Nephron progenitor cell (in vitro differentiated cells): ENCODE measurements at regions not wholly inside any gene's neighbourhood (a gene's known extent, or its start where the extent isn't known, plus 50 kb on each side); places are given as distances from the start of the nearest gene placed in this dataset.

Experiments
- DNase-seq: peaks from one replicate; pipeline ENCODE4 v3.0.0; 2021
- H3K27ac Mint-ChIP-seq: 2 replicates; pipeline ENCODE4 v1.8.0; 2021; ENCODE audit warnings: mild to moderate bottlenecking, moderate library complexity, mixed read lengths
- H3K27me3 Mint-ChIP-seq: 2 replicates; pipeline ENCODE4 v1.8.0; 2021; ENCODE audit warnings: mild to moderate bottlenecking, low read depth, mixed read lengths; ENCODE audit not compliant: poor library complexity
- H3K36me3 Mint-ChIP-seq: 2 replicates; pipeline ENCODE4 v1.8.0; 2021; ENCODE audit warnings: low read depth, mixed read lengths
- H3K4me1 Mint-ChIP-seq: 2 replicates; pipeline ENCODE4 v1.8.0; 2021; ENCODE audit warnings: mixed read lengths
- H3K4me3 Mint-ChIP-seq: 2 replicates; pipeline ENCODE4 v1.8.0; 2021; ENCODE audit warnings: mild to moderate bottlenecking, moderate library complexity, mixed read lengths
- H3K9me3 Mint-ChIP-seq: 2 replicates; pipeline ENCODE4 v1.8.0; 2021; ENCODE audit warnings: mild to moderate bottlenecking, moderate library complexity, mixed read lengths
- TF ChIP-seq, protein P1 (sequence below): fragments of 200-600 bp; sonication (generic); IDR thresholded peaks from 2 replicates; pipeline ENCODE4 v1.5.0; 2021; ENCODE audit warnings: antibody characterized with exemption

DNA sequence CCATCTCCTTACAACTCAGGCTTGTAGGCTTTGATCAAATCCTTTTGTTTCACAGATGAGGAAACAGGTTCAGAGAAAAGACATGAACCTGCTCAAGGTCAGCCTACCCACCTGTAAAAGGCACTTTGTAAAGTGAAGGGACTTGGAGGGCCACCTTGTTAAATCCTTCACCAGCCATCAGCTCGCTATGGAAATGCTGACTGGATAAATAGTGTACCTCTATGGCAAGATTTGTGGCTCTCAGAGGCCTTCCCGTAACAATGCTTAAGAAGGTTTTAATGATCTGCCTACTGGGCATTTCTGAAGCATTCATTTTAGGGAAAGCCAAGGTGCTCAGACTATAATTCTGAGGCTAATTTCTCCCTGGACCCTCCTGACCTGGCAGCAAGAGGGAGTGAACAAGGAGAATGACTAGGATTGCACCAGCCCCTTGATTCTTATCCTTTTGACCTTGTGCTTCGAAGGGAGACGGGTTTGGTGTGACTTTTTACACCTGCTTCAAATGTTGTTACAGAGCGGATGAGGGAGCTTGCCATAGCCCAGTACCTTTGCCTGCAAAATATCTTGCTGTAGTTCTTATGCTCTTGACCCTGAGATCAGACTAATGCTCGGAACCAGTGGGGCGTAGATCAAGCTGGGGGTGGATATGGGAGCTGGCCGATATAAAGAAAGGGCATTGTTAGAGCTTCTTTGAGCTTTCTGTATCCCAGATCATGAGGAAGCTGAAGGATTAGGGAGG, 90.9 kb upstream of the CXCR4 start:
- H3K9me3 Mint-ChIP-seq, result peaks cover 58% of the 10 kb centered on the region
- TF ChIP-seq, protein P1, sequence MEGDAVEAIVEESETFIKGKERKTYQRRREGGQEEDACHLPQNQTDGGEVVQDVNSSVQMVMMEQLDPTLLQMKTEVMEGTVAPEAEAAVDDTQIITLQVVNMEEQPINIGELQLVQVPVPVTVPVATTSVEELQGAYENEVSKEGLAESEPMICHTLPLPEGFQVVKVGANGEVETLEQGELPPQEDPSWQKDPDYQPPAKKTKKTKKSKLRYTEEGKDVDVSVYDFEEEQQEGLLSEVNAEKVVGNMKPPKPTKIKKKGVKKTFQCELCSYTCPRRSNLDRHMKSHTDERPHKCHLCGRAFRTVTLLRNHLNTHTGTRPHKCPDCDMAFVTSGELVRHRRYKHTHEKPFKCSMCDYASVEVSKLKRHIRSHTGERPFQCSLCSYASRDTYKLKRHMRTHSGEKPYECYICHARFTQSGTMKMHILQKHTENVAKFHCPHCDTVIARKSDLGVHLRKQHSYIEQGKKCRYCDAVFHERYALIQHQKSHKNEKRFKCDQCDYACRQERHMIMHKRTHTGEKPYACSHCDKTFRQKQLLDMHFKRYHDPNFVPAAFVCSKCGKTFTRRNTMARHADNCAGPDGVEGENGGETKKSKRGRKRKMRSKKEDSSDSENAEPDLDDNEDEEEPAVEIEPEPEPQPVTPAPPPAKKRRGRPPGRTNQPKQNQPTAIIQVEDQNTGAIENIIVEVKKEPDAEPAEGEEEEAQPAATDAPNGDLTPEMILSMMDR, result no peak
- peaks cover 4% of the 10 kb centered on the region for H3K27me3 Mint-ChIP-seq
- H3K36me3 Mint-ChIP-seq, result peaks cover 31% of the 10 kb centered on the region
- H3K4me3 Mint-ChIP-seq, result no peak overlapping the region
- H3K27ac Mint-ChIP-seq, result peak overlapping the region; percentile 14
- DNase-seq, result no peak
- peaks cover 34% of the 10 kb centered on the region for H3K4me1 Mint-ChIP-seq

DNA sequence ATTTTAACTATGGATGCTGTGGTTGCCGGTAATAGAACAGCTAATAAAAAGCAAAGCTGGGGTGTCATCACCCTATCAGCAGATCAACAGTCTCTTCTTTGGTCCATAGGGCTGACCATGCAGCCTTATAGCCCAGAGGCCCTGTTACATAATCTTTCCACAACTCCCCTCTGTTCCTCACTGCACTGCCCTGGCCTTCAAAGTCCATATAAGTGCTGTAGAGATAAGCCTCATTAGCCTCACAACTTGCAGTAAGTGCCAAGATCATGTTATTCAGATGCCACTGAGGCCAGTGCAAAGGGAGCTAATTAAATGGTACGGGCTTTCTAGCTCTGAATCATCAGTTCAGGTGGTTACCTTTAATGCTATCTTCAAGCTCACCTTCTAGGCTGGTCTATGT, 89.7 kb upstream of the CXCR4 start:
- no peak overlapping the region for H3K27ac Mint-ChIP-seq
- TF ChIP-seq, protein P1, result no peak
- no peak for DNase-seq
- no peak overlapping the region for H3K4me3 Mint-ChIP-seq
- peaks cover 34% of the 10 kb centered on the region for H3K4me1 Mint-ChIP-seq
- H3K27me3 Mint-ChIP-seq, result peaks cover 4% of the 10 kb centered on the region
- H3K9me3 Mint-ChIP-seq, result peaks cover 58% of the 10 kb centered on the region
- H3K36me3 Mint-ChIP-seq, result peaks cover 30% of the 10 kb centered on the region

DNA sequence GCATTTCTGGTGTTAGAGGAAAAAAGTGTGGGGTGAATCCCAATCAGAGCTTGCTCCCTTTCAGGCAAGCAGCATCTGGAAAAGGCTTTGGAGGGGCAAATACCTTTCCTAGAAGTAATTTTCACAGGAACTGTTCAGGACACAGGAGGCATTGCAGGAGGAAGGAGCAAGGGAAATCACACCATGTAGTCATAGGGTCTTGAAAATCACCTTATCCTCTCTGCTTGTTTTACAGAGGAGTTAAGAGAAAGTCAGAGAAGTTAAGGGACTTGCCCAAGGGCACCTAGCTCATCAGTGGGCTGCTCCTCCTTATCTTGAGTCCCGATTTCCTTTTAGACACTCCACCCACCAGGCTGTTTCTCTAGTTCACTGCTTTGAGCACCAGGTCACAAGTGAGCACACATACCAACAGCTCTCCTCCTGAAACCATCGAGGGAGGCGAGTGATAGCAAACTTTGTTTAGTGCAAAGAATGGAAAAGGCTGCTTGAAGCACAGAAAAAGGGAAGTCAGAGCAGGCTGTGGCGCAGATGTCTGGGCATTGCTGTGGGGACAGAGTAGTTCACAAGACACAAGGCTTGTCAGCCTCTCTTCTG, 89.2 kb upstream of the CXCR4 start:
- Mint-ChIP-seq H3K9me3 (peaks cover 59% of the 10 kb centered on the region), H3K4me1 (peaks cover 34% of the 10 kb centered on the region), H3K4me3 (no peak overlapping the region), H3K36me3 (peaks cover 32% of the 10 kb centered on the region), H3K27ac (peak overlapping the region; percentile 55), H3K27me3 (no peaks in the 10 kb centered on the region)
- TF ChIP-seq, protein P1, result no peak
- DNase-seq, result no peak

DNA sequence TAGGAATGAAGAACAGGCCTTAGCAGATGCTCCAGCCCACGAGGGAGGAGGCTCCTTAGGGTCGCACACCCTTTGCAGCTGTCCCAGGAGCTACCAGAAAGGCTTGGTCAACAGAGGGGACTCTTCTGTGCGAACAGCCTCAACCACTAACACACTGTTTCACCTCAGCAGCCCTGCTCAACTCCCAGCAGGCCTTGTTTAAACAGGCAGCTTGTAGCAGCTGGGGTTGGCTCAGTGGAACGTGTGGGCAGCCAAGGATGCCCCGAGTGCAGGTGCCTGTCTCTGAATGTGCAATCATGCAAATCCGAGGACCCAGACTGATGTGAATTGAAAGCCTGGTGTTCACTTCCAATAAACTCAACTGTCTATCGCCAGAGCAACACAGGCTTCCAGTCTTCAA, 88.7 kb upstream of the CXCR4 start:
- peak; percentile 16 for DNase-seq
- H3K27me3 Mint-ChIP-seq, result no peaks in the 10 kb centered on the region
- H3K9me3 Mint-ChIP-seq, result peaks cover 64% of the 10 kb centered on the region
- no peak overlapping the region for H3K4me3 Mint-ChIP-seq
- TF ChIP-seq, protein P1, result no peak
- peaks cover 34% of the 10 kb centered on the region for H3K4me1 Mint-ChIP-seq
- peak overlapping the region; percentile 55 for H3K27ac Mint-ChIP-seq
- H3K36me3 Mint-ChIP-seq, result peaks cover 38% of the 10 kb centered on the region

DNA sequence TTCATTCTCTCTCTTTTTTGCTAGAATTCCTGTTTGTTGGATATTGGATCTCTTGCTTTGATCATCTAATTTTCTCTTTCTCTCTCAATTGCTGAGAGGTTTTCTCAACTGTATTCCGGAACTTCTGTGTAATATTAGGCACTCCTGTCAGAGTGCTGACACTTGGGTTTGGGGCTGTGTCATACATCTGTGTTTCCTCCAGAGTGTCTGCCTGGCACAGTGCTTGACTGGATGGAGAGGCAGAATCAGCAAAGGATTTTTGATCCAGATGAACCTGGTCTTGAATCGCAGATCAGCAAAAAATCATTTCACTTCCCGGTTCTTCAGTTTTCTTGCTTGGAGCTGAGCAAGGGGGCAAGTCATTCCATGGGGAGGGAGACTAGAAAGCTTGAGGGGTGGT, 87.7 kb upstream of the CXCR4 start:
- Mint-ChIP-seq H3K4me3 (no peak overlapping the region), H3K4me1 (peaks cover 34% of the 10 kb centered on the region), H3K36me3 (peaks cover 42% of the 10 kb centered on the region), H3K27me3 (no peaks in the 10 kb centered on the region), H3K27ac (no peak overlapping the region), H3K9me3 (peaks cover 68% of the 10 kb centered on the region)
- TF ChIP-seq, protein P1, result no peak
- DNase-seq, result no peak

DNA sequence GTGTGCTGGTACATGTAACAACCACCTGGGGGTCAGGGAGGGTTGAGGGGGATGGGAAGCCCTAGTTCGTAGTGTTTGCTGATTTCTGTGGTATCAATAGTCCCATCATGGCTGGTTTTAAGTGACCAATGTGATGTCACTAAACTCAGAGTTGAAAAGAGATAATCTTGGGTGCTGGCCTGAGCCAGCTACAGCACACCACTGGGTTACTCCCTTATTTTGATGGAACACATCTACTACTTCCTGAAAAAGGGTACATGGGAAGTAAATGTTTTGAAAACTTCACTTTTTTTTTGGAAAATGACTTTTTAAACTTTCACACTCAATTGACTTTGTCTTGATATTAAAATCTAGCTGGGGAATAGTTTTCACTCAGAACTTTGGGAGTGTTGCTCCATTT, 87.0 kb upstream of the CXCR4 start:
- Mint-ChIP-seq H3K4me1 (peaks cover 39% of the 10 kb centered on the region), H3K27ac (no peak overlapping the region), H3K9me3 (peaks cover 67% of the 10 kb centered on the region), H3K4me3 (no peak overlapping the region), H3K27me3 (no peaks in the 10 kb centered on the region), H3K36me3 (peaks cover 35% of the 10 kb centered on the region)
- TF ChIP-seq, protein P1, result no peak
- DNase-seq, result no peak
